ENCODE measurements at regions not wholly inside any gene's neighbourhood (a gene's known extent, or its start where the extent isn't known, plus 50 kb on each side); places are given as distances from the start of the nearest gene placed in this dataset.

DNA sequence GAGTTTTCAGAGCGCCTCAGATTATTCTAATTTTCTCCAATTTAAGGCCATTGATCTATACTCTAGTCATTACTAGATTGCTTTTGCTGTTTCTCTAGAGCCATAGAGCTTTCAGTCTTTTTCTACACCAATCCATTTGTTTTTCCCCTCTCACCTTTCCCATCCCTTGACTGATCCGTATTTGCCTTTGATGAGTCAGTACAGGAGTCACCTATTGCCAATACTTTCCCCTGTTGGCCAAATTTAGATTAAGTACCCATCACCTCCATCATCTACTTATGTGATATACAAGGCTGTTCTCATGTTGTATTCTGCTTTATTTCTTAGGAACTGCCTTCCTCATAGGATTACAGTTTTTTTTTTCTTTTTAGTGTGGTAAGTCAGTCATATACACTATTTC, 463.2 kb downstream of the KLF12 start:
- TF ChIP-seq ZNF232 (CRISPR knock-in tag; IDR thresholded peaks at IDR 0.05), result no peak
- TF ChIP-seq NR3C1 (CRISPR knock-in tag; conservative IDR thresholded peaks at IDR 0.05; ENCODE audit: low read depth), result no peak
- TF ChIP-seq, protein P1, sequence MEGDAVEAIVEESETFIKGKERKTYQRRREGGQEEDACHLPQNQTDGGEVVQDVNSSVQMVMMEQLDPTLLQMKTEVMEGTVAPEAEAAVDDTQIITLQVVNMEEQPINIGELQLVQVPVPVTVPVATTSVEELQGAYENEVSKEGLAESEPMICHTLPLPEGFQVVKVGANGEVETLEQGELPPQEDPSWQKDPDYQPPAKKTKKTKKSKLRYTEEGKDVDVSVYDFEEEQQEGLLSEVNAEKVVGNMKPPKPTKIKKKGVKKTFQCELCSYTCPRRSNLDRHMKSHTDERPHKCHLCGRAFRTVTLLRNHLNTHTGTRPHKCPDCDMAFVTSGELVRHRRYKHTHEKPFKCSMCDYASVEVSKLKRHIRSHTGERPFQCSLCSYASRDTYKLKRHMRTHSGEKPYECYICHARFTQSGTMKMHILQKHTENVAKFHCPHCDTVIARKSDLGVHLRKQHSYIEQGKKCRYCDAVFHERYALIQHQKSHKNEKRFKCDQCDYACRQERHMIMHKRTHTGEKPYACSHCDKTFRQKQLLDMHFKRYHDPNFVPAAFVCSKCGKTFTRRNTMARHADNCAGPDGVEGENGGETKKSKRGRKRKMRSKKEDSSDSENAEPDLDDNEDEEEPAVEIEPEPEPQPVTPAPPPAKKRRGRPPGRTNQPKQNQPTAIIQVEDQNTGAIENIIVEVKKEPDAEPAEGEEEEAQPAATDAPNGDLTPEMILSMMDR (IDR thresholded peaks at IDR 0.05), result no peak

All from WTC11 (cell line).